Bronchial epithelial cell (primary cell): ENCODE measurements at regions not wholly inside any gene's neighbourhood (a gene's known extent, or its start where the extent isn't known, plus 50 kb on each side); places are given as distances from the start of the nearest gene placed in this dataset.
"Not testable (repeated sequence)": the region's sequence is repeated elsewhere in the genome, so short reads cannot be mapped to it uniquely, and the experiment has no call there.

ENCODE experiments used
- DNase-seq: peaks from one replicate; pipeline ENCODE4 v3.0.0-alpha.2; 2010; ENCODE audit warnings: low read depth
- FAIRE-seq: peaks from 2 replicates; lab custom pipeline; 2011; peaks lifted over from hg19 to GRCh38; lab: Jason Lieb, UNC
- H3K27me3 ChIP-seq: 2 replicates; pipeline ENCODE4 v1.5.1; 2011; ENCODE audit warnings: low read length; ENCODE audit not compliant: control insufficient read depth, insufficient read depth
- H3K36me3 ChIP-seq: 2 replicates; pipeline ENCODE4 v1.5.1; 2011; ENCODE audit warnings: low read length; ENCODE audit not compliant: control insufficient read depth, insufficient read depth
- H3K4me3 ChIP-seq: 2 replicates; pipeline ENCODE4 v1.5.1; 2011; ENCODE audit warnings: mild to moderate bottlenecking, low read depth, low read length, control low read depth
- TF ChIP-seq, protein P1 (sequence below): IDR thresholded peaks from 2 replicates; pipeline ENCODE4 v1.5.1; 2011; ENCODE audit warnings: mild to moderate bottlenecking, moderate library complexity, low read length, control low read depth, inconsistent platforms; ENCODE audit not compliant: insufficient read depth, severe bottlenecking

DNA sequence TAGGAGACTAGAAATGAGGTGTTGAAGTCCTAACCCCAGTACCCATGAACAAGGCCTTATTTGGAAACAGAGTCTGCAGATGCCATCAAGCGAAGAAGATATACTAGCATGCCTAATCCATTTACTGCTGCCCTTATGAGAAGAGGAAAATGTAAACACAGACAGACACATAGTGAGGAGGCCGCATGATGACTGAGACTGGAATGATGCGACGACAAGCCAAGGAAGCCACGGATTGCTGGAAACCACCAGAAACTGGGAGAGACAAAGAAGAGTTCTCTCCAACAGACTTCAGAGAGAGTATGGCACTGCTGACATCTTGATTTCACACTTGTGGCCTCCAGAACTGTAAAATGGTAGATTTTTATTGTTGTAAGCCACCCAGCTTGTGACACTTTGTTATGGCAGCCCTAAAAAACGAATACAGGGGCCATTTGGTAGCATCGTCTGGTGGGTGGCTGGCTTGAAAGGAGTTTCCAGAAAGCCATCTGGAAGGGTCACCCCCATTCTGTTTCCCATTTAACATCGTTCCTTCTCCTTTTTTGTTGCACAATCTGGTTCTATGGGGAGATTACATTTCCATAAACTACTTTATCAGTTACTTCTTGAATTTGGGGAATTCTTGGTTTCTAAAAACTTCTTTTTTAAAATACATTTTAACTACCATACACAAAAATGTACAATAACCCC lies 193.1 kb downstream of the HSD17B3 start:
- Histone ChIP-seq H3K36me3 (no peaks in the 10 kb centered on the region), H3K4me3 (no peak overlapping the region), H3K27me3 (peaks cover 6% of the 10 kb centered on the region)
- no peak for DNase-seq
- TF ChIP-seq, protein P1, sequence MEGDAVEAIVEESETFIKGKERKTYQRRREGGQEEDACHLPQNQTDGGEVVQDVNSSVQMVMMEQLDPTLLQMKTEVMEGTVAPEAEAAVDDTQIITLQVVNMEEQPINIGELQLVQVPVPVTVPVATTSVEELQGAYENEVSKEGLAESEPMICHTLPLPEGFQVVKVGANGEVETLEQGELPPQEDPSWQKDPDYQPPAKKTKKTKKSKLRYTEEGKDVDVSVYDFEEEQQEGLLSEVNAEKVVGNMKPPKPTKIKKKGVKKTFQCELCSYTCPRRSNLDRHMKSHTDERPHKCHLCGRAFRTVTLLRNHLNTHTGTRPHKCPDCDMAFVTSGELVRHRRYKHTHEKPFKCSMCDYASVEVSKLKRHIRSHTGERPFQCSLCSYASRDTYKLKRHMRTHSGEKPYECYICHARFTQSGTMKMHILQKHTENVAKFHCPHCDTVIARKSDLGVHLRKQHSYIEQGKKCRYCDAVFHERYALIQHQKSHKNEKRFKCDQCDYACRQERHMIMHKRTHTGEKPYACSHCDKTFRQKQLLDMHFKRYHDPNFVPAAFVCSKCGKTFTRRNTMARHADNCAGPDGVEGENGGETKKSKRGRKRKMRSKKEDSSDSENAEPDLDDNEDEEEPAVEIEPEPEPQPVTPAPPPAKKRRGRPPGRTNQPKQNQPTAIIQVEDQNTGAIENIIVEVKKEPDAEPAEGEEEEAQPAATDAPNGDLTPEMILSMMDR: no peak
- no peak for FAIRE-seq

- Histone ChIP-seq H3K4me3 (no peak overlapping the region), H3K27me3 (peaks cover 6% of the 10 kb centered on the region), H3K36me3 (no peaks in the 10 kb centered on the region)
- FAIRE-seq (no peak), DNase-seq (no peak)
- TF ChIP-seq, protein P1: no peak
Measured at GRCh38 chr9:96107436-96107835, 194.5 kb downstream of the HSD17B3 start.

DNA sequence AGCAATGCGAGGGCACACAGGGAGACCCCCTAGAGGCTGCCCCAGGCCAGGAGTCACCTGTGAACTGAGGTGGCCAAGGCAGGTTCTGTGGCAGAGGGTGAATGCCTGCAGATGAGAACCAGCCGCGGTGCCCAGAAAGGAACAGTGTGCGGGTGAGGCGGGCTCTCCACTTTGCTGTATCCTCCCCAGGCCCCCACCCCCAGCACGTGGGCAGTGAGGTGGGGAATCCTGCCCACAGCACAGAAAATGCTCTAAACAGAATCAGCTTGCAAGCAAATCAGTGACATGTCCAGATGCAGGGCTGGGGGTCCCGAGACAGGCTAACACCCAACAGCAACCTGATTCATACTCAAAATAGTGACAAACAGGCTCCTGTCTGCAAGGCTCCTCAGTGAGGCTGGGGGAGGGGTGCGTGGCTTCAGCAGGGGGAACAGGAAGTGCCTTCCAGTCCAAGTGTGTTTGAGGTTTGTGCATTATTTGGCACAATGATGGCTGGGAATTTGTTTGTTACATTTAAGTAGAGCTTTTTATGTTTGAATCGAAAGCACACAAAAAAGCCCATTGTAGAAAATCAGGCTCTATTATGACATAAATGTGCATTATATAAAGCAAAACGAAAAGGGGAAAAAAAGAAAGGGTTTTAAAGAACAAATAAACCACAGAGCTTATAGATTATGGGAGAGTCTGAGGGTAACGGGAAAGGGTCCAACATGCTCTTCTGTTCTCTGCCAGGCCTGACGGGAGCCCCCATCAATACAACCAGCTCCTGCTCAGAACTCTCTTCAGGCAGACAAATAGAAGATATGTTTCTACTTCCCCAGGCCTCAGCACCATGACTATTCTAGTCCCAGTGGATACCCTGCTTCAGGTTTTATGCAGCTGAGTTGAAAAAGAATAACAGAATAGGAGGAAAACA lies 201.3 kb downstream of the HSD17B3 start:
- Histone ChIP-seq H3K36me3 (no peaks in the 10 kb centered on the region), H3K27me3 (no peaks in the 10 kb centered on the region), H3K4me3 (no peak overlapping the region)
- DNase-seq (no peak), FAIRE-seq (no peak)
- TF ChIP-seq, protein P1: no peak

- not testable (repeated sequence) for FAIRE-seq, H3K4me3 ChIP-seq, DNase-seq, H3K27me3 ChIP-seq, H3K36me3 ChIP-seq
Measured at GRCh38 chr9:96090630-96091029, 211.3 kb downstream of the HSD17B3 start.

- FAIRE-seq: no peak
- no peaks in the 10 kb centered on the region for H3K27me3 ChIP-seq
Measured at GRCh38 chr9:96089452-96090085, 212.4 kb downstream of the HSD17B3 start.

More at GRCh38 chr9:96089452-96090085, 212.4 kb downstream of the HSD17B3 start:
- no peak for DNase-seq
- no peak overlapping the region for H3K4me3 ChIP-seq
- H3K36me3 ChIP-seq: no peaks in the 10 kb centered on the region
- TF ChIP-seq, protein P1: no peak
